ENCODE measurements at regions not wholly inside any gene's neighbourhood (a gene's known extent, or its start where the extent isn't known, plus 50 kb on each side); places are given as distances from the start of the nearest gene placed in this dataset.

- no peak for DNase-seq (ENCODE audit: extremely low read depth, low read depth, low spot score)
Measured at GRCh38 chr5:74209571-74209970, 431.0 kb downstream of the ENC1 start.

GRCh38 chr5:74206579-74207550 is 433.7 kb downstream of the ENC1 start:
- DNase-seq (ENCODE audit: extremely low read depth, low read depth, low spot score), result no peak

GRCh38 chr5:74205767-74206578 is 434.6 kb downstream of the ENC1 start:
- no peak for DNase-seq (ENCODE audit: extremely low read depth, low read depth, low spot score)

- DNase-seq (ENCODE audit: extremely low read depth, low read depth, low spot score), result no peak
Measured at GRCh38 chr5:74201334-74202081, 439.0 kb downstream of the ENC1 start.

GRCh38 chr5:74200560-74200959 is 440.0 kb downstream of the ENC1 start:
- DNase-seq (ENCODE audit: extremely low read depth, low read depth, low spot score), result no peak

GRCh38 chr5:74199436-74200210 is 440.9 kb downstream of the ENC1 start:
- no peak for DNase-seq (ENCODE audit: extremely low read depth, low read depth, low spot score)

- no peak for DNase-seq (ENCODE audit: extremely low read depth, low read depth, low spot score)
Measured at GRCh38 chr5:74199005-74199404, 441.5 kb downstream of the ENC1 start.

- DNase-seq (ENCODE audit: extremely low read depth, low read depth, low spot score), result no peak
Measured at GRCh38 chr5:74198156-74198555, 442.4 kb downstream of the ENC1 start.

- no peak for DNase-seq (ENCODE audit: extremely low read depth, low read depth, low spot score)
Measured at GRCh38 chr5:74196233-74196632, 444.3 kb downstream of the ENC1 start.

- no peak for DNase-seq (ENCODE audit: extremely low read depth, low read depth, low spot score)
Measured at GRCh38 chr5:74194196-74194595, 446.3 kb downstream of the ENC1 start.

- DNase-seq (ENCODE audit: extremely low read depth, low read depth, low spot score), result no peak
Measured at GRCh38 chr5:74192606-74193299, 447.8 kb downstream of the ENC1 start.

GRCh38 chr5:74188351-74189105 is 452.0 kb downstream of the ENC1 start:
- DNase-seq (ENCODE audit: extremely low read depth, low read depth, low spot score), result no peak

- DNase-seq (ENCODE audit: extremely low read depth, low read depth, low spot score), result no peak
Measured at GRCh38 chr5:74187757-74188156, 452.8 kb downstream of the ENC1 start.

- DNase-seq (ENCODE audit: extremely low read depth, low read depth, low spot score), result no peak
Measured at GRCh38 chr5:74186356-74187315, 453.9 kb downstream of the ENC1 start.

- no peak for DNase-seq (ENCODE audit: extremely low read depth, low read depth, low spot score)
Measured at GRCh38 chr5:74185599-74185998, 454.9 kb downstream of the ENC1 start.

- DNase-seq (ENCODE audit: extremely low read depth, low read depth, low spot score), result no peak
Measured at GRCh38 chr5:74184649-74185048, 455.9 kb downstream of the ENC1 start.

- no peak for DNase-seq (ENCODE audit: extremely low read depth, low read depth, low spot score)
Measured at GRCh38 chr5:74183041-74183440, 457.5 kb downstream of the ENC1 start.

- no peak for DNase-seq (ENCODE audit: extremely low read depth, low read depth, low spot score)
Measured at GRCh38 chr5:74182603-74183002, 457.9 kb downstream of the ENC1 start.

All from glomerular endothelial cell (primary cell).